NCI-H748 treated with DMSO at 0.1 percent for 48 hours (cell line): ENCODE measurements at regions not wholly inside any gene's neighbourhood (a gene's known extent, or its start where the extent isn't known, plus 50 kb on each side); places are given as distances from the start of the nearest gene placed in this dataset.

ENCODE experiments used
- DNase-seq: peaks from one replicate; lab custom pipeline; 2025; lab: John Stamatoyannopoulos, UW

DNA sequence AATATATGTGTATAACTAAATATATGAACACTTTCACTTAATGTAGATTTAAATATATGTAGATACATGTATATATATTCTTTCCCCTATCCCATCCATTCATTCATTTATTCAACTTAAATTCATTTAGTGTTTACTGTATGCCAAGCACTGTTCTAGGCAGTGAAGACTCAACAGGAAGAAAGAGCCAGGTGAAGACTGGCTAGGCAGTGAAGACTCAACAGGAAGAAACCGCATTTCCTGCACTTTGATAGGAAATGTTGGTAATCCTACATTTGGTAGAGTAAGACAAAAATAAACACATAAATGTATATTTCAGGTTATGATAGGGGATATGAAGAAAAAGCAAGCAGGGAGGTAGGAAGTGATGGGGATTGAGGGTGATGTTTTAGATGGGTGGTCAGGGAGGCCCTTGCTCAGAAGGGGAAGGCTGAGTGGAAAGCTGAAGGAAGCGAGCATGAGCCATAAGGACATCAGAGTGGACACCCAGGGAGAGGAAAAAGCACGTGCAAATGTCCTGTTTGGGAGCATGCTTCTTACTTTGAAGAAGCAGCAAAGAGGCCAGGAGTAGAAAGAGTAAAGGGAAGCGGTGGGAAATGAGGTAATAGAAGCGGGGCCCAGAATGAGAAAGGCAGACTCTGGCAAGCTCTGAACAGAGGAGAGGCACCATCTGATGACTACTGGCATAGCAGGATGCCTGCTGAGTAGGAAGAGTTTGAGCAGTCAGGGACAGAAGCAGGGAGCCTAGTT lies 227.8 kb upstream of the MAP3K1 start:
- DNase-seq, result no peak

DNA sequence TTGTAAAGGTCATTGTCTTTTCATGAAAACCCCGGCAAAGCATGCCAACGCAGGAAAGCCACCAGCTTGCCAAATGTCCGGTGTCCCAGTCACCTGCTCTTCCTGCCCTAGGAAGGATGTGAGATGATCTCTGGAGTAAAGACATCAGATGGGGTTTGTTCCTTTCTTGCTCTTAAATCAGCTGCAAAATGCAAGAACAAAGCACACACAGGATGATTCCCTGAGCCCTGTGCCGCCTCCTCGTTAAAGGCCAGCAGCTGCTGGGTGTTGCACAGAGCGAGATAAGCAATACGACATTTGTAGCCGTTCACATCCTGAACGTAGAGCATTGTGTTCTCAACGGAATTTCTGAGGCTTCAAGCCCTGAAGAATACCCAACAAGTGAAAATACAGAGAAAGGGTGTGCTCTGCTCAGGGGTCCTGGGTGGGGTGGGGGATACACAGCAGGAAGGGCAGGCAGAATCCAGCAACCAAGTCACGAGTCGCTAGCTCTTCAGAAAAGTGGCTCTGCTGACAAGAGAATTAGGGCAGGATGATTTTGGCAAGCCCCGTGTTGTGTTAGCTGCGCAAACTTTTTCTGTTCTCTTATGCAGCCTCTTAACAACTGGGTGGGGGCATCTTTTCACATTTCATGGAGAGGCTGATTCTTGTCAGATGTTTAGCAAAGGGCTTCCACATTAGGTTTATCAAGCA lies 229.2 kb upstream of the MAP3K1 start:
- DNase-seq, result no peak

- DNase-seq, result no peak
Observed at GRCh38 chr5:56585461-56585860, 229.9 kb upstream of the MAP3K1 start.

DNA sequence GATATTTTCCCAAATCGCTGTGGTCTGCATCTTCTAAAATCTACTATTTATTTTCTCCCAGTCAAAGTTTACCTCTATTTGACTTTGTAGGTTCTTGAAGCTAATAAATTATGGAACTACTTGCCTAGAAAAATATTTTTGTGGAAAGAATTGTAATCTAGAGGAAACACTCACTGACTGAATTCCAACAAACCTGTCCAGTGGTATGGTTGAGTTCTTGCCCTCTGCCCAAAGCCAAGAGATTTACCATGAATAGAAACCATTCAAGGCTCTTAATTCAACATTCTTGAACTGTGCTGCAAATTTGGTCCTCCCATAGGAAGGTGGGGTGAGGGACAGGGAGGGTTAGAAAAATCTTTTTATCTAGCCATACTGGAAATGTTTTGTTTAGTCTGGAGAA lies 233.9 kb upstream of the MAP3K1 start:
- DNase-seq, result no peak

DNA sequence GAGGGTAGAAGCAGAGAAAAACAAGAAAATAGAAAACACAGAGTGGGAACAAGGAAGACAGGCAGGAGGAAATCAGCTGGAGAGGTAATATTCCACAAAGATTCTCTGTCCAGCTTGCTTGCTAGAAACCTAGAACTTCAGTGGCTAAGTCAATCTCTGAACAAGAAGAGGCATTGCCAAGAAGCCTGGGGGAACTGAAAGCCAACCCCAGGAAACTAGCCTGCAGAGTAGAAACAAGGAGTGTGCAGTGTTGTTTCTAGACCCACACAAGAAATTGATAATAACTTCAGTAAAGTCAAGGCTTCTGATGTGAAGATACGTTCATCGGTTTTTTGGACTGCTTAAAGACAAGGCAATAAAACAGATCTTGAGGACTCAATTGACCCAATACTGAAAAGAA lies 234.5 kb upstream of the MAP3K1 start:
- DNase-seq, result no peak

DNA sequence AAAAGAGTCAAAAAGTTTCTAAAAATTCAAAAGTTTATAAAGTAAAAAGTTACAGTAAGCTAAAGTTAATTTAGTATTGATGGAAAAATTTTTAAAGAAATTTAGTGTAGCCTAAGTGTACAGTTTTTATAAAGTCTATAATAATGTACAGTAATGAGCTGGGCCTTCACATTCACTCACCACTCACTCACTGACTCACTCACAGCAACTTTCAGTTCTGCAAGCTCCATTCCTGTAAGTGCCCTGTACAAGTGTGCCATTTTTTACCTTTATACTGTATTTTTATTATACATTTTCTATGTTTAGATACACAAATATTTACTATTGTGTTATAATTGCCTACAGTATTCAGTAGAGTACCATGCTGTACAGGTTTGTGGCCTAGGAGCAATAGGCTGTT lies 239.5 kb upstream of the MAP3K1 start:
- no peak for DNase-seq

DNA sequence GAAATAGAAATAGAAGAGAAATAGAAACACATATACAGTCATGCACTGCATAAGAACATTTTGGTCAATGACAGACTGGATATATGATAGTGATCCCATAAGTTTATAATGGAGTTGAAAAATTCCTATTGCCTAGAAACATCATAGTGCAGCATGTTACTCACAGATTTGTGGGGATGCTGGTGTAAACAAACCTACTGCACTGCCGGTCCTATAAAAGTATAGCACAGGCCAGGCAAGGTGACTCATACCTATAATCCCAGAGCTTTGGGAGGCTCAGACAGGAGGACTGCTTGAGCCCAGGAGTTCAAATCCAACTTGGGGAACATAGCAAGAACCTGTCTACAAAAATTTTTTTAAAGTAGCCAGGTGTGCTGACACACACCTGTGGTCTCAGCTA lies 240.6 kb upstream of the MAP3K1 start:
- DNase-seq, result no peak

GRCh38 chr5:56569566-56569965 lies 245.8 kb upstream of the MAP3K1 start:
- DNase-seq, result no peak

DNA sequence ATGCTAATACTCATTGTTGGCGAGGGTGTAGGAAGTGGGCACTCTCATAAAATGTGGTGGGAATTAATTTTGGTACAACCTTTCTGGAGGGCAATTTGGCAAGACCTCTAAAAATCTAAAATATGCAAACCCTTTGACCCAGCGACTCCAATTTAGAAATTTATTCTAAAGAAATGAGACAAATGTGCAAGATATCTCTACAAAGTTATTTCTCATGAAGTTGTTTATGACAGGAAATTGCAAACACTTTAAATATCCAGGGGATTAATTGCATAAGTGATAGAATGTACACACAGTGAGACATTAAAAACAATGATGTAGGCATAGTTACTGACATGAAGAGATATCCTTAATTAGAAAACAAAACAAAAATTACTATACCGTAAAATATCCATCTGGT lies 246.3 kb upstream of the MAP3K1 start:
- DNase-seq, result no peak

DNA sequence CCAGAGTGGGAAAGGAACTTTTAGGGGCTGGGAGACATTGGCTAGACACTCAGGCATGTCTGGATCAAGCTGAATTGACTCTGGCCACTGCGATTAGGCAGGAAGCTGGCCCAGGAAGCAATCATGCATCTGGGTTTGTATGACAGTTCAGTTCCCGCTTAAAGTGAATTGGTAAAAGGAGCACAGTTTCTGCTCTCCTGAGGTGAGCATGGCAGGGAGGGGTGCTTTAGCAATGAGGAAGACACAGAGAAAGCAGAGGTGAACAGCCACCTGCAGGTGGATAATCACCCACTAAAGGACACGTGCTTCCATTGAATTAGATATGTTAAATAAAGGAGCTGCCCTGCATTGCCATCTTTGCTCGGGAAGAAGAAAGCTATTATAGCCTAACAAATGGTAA lies 248.1 kb upstream of the MAP3K1 start:
- DNase-seq, result no peak

DNA sequence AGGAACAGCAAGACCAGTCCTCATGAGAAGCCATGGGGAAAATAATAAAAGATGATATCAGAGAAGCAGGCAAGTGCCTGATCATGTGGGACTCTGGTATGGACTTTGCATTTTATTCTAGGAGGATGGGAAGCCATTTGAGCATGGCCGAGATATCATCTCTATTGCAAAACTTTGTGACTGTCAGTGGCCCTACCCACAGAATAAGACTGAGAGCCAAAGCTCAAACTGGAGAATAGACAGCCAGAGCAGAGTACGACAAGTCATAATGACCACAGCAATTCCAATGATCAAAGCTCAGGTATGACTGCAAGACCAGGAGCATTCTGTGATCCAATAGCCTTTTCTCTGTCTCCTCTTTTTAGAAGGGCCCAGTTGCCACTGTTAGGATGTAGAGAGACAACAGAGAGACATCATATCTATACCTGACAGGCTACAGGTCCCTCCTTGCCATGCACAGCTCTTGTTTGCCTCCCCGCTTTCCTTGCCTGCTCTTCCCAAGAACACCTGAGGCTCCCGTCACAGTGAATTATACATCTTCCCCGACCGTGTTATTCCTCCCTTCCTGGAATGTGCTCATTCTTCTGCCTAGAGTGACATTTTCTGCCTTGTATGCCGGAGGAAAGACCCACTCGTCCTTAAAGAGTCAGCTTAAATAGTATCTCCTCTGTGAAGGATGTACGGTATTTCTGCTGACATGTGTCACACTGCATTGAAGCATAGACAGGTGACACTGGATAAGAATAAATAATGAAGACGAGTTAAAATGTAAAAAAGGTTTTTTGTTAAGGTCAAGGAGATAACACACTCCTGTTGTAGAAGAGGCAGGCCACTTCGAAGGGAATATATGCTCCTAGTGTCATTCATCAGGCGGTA lies 248.7 kb upstream of the MAP3K1 start:
- no peak for DNase-seq

DNA sequence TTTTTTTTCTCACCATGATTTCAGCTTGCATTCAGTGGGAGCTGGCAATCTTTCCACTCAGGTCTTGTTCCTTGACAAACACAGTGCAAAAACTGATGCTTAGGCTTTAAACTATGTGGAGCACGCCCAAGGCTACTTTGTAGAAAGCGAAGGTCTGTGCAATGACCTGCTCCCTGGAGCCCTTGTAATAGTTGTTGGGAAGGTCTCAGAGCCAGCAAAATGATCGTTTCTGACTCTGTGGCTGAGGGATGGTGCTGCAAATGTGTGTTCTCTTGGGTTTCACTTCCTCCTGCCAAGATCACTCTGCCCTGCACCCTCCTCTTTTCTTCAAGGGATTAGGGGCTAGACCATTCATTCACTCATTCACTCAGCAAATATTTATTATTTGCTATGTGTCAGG lies 249.7 kb upstream of the MAP3K1 start:
- no peak for DNase-seq

DNA sequence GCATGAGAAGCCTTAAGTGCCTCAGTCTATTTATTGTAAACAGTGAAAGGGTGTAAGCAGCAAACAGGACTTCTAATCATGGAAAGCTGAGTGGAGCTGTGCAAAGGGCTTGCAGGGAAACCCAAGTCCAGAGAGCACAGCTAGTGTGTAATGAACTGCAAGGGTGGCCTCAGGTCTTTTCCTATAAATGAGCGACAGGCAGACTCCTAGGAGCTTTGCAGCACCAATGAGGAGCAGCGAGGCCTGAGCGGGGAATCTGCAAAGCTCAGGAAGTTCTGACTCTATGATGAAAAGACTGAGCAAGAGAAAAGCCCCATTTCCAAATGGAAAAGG lies 250.1 kb upstream of the MAP3K1 start:
- no peak for DNase-seq

- no peak for DNase-seq
Observed at GRCh38 chr5:56564541-56565282, 250.6 kb upstream of the MAP3K1 start.

DNA sequence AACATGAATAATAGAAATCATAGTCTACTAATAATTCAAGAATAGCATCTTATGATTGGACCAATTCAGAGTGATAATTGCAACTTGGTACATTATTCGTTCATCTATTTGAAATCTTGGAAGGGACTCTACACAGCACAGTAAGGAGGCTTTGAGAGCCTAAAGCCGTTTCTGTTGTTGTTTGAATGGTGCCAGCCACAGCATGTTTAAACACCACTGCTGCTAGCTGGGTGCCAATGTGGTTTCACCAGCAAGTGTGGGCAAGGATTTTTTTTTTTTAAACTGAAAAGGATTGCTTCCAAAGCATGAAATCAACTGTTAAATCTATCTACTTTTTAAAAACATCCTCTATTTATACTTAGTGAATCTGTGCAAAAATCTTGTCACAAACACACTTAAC lies 253.9 kb upstream of the MAP3K1 start:
- DNase-seq, result no peak

- no peak for DNase-seq
Observed at GRCh38 chr5:56558131-56558745, 257.1 kb upstream of the MAP3K1 start.

GRCh38 chr5:56557198-56557597 lies 258.2 kb upstream of the MAP3K1 start:
- DNase-seq, result no peak

DNA sequence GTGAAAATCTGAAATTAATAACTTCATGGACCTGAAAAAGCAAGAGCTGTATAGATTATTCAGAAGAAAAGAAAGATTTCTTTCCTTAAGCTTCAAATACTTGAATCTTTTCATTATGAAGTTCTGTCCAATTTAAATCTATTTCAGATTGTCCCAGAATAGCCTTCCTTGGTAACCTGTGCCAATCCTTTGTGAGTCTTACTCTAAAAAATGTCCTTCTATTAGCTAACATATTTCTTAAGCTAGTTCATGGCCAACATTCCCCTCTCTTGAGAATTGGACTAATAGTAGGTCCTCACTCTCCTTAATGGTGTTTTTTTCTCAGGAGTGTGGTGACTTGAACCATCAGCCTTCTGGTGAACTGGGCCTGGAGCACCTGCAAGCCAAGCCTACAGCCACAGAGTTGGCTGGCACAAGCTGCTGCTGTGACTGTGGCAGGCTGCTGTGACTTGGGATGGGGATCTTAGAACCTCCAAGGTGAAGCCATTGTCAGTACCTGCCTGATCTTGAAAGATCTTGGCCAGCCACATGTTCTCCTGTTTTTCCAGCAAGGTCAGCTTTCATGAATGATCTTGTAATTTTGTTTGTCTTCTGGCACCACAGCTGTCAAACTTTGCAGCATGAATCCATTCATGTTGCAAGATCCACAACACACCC lies 262.6 kb upstream of the MAP3K1 start:
- no peak for DNase-seq

GRCh38 chr5:56550227-56550626 lies 265.1 kb upstream of the MAP3K1 start:
- no peak for DNase-seq

DNA sequence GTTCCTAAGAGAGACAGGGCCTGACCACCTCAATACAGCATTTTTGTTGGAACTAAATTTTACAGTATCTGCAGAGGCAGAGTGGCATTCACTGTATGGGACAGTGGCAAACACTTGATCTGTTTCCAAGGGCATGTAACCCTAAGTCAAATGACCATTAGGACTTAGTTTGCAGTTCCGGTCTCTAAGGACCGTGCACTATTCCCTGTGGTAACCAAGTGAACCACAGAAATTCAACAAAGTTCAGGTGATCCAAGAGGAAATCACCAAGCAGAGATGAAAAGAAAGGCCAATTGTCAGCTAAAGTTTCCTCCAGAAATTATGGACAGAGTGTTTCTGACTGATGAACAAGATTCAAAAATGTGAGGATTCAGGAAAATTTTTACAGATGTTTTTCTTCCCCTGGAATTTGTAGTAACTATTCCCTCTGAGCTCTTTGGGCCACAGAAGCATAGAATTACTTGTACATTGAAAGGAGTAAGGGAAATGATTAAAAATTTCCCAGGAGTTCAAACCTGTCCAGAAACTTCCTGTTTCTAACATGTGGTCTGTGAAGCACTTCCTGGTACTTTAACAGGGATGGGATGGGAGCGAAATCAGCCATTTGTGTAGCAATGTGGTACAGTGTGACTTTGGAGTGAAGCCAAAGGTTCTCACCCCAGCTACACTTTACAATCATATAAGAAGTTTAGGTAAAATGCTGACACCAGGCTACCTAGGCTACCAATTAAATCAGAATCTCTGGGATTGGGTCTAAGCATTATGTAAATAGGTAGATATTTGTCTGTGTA lies 266.1 kb upstream of the MAP3K1 start:
- no peak for DNase-seq

DNA sequence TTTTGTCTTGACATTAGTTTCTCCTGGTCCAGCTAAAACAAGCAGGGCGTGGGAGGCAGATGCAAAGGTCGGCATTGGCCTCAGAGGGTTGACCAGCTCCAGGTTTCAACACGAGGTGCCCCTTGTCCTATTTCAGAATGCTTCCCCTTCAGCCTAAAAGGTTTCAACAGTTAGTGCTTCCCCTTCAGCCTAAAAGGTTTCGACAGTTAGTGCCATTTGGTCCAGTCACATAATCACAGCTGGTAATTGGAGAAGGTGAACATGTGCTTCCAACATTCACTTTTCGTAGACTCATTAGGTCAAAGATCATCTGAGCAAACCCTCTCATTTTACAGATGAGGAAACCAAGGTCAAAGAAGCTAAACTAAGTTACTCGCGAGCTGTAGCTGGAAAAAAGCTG lies 270.3 kb upstream of the MAP3K1 start:
- no peak for DNase-seq
